ENCODE measurements at regions not wholly inside any gene's neighbourhood (a gene's known extent, or its start where the extent isn't known, plus 50 kb on each side); places are given as distances from the start of the nearest gene placed in this dataset.

- DNase-seq (ENCODE audit: low spot score): no peak
These were observed 586.4 kb upstream of the REG3G start for GRCh38 chr2:78439122-78439521.

GRCh38 chr2:78455586-78455985 is 569.9 kb upstream of the REG3G start:
- no peak for DNase-seq (ENCODE audit: low spot score)

- no peak for DNase-seq (ENCODE audit: low spot score)
These were observed 568.2 kb upstream of the REG3G start for GRCh38 chr2:78457269-78457668.

- no peak for DNase-seq (ENCODE audit: low spot score)
These were observed 559.8 kb upstream of the REG3G start for GRCh38 chr2:78465707-78466106.

- DNase-seq (ENCODE audit: low spot score): no peak
These were observed 548.8 kb upstream of the REG3G start for GRCh38 chr2:78476619-78477229.

GRCh38 chr2:78486565-78486964 is 538.9 kb upstream of the REG3G start:
- no peak for DNase-seq (ENCODE audit: low spot score)

GRCh38 chr2:78498125-78498524 is 527.4 kb upstream of the REG3G start:
- DNase-seq (ENCODE audit: low spot score): no peak

GRCh38 chr2:78506301-78506700 is 519.2 kb upstream of the REG3G start:
- DNase-seq (ENCODE audit: low spot score): no peak

- DNase-seq (ENCODE audit: low spot score): no peak
These were observed 503.6 kb upstream of the REG3G start for GRCh38 chr2:78521938-78522337.

- DNase-seq (ENCODE audit: low spot score): no peak
These were observed 492.6 kb upstream of the REG3G start for GRCh38 chr2:78532762-78533379.

- DNase-seq (ENCODE audit: low spot score): no peak
These were observed 490.1 kb upstream of the REG3G start for GRCh38 chr2:78535395-78535794.

GRCh38 chr2:78538322-78538721 is 487.2 kb upstream of the REG3G start:
- no peak for DNase-seq (ENCODE audit: low spot score)

GRCh38 chr2:78540255-78540654 is 485.2 kb upstream of the REG3G start:
- DNase-seq (ENCODE audit: low spot score): no peak

- no peak for DNase-seq (ENCODE audit: low spot score)
These were observed 484.4 kb upstream of the REG3G start for GRCh38 chr2:78541088-78541450.

- peak; percentile 63 for DNase-seq (ENCODE audit: low spot score)
These were observed 483.8 kb upstream of the REG3G start for GRCh38 chr2:78541451-78542267.

GRCh38 chr2:78546843-78547242 is 478.7 kb upstream of the REG3G start:
- no peak for DNase-seq (ENCODE audit: low spot score)

GRCh38 chr2:78549766-78550165 is 475.7 kb upstream of the REG3G start:
- DNase-seq (ENCODE audit: low spot score): no peak

GRCh38 chr2:78553866-78554647 is 471.4 kb upstream of the REG3G start:
- DNase-seq (ENCODE audit: low spot score): no peak

GRCh38 chr2:78561876-78562275 is 463.6 kb upstream of the REG3G start:
- DNase-seq (ENCODE audit: low spot score): no peak

GRCh38 chr2:78564666-78565065 is 460.8 kb upstream of the REG3G start:
- no peak for DNase-seq (ENCODE audit: low spot score)

- no peak for DNase-seq (ENCODE audit: low spot score)
These were observed 456.6 kb upstream of the REG3G start for GRCh38 chr2:78568782-78569373.

- no peak for DNase-seq (ENCODE audit: low spot score)
These were observed 449.1 kb upstream of the REG3G start for GRCh38 chr2:78576409-78576808.
